ENCODE measurements at regions not wholly inside any gene's neighbourhood (a gene's known extent, or its start where the extent isn't known, plus 50 kb on each side); places are given as distances from the start of the nearest gene placed in this dataset.

DNA sequence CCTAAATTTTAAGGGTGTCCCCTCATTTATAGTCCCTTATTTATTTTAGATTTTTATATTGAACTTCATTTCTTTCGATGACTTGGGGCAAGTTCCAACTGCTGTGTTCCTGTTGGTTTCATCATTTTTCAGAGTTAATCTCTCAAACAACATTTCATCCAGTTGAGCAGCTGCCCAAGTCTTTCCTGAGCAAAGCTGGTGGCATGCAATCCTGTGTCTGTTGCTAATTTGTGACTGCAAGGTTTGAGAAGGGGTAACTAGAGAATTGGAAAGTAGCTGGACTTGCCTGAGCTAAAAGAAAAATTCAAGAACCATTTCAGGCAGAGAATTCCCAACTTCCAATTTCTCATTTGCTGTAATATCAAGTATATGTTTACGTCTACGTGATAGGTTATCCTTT lies 881.5 kb upstream of the SLC35B3 start:
- no peak overlapping the region for H2AK5ac ChIP-seq (ENCODE audit: insufficient read length, low read length)
- H3K79me2 ChIP-seq (ENCODE audit: insufficient read depth, low read length) = no peaks in the 10 kb centered on the region
- no peak overlapping the region for H4K91ac ChIP-seq (ENCODE audit: insufficient read length, low read depth, low read length)
- no peaks in the 10 kb centered on the region for H4K20me1 ChIP-seq (ENCODE audit: control insufficient read depth, insufficient read depth, insufficient read length)
- H3K27ac Mint-ChIP-seq = 0 out of 7 replicates have a peak overlapping the region, but pooled peaks of 1 of the 3 experiments have one; percentile 15
- H4K8ac ChIP-seq (replicated peaks; ENCODE audit: insufficient read length, low read depth, low read length) = no peak overlapping the region
- H3K27ac ChIP-seq (ENCODE audit: insufficient read length, low read depth, low read length) = no peak overlapping the region
- H3K23me2 ChIP-seq (ENCODE audit: insufficient read length, low read depth, low read length, poor library complexity, severe bottlenecking) = no peaks in the 10 kb centered on the region
- H3K56ac ChIP-seq (ENCODE audit: insufficient read length, low read depth, low read length) = no peak overlapping the region
- H3K4me3 Mint-ChIP-seq = no peak overlapping the region
- H2AFZ ChIP-seq (ENCODE audit: low read length) = no peak overlapping the region
- no peaks in the 10 kb centered on the region; the same call in 1 of the 2 replicates for H3K4me1 ChIP-seq (ENCODE audit: insufficient read depth, low read length)
- no peak overlapping the region for H2BK20ac ChIP-seq (ENCODE audit: low read depth, low read length, poor library complexity, severe bottlenecking)
- no peak overlapping the region for H2BK5ac ChIP-seq (ENCODE audit: insufficient read length, low read length)
- H3K18ac ChIP-seq (ENCODE audit: insufficient read length, low read depth, low read length) = no peak overlapping the region
- H2BK15ac ChIP-seq (ENCODE audit: low read depth, low read length) = no peak overlapping the region
- TF ChIP-seq, protein P1, sequence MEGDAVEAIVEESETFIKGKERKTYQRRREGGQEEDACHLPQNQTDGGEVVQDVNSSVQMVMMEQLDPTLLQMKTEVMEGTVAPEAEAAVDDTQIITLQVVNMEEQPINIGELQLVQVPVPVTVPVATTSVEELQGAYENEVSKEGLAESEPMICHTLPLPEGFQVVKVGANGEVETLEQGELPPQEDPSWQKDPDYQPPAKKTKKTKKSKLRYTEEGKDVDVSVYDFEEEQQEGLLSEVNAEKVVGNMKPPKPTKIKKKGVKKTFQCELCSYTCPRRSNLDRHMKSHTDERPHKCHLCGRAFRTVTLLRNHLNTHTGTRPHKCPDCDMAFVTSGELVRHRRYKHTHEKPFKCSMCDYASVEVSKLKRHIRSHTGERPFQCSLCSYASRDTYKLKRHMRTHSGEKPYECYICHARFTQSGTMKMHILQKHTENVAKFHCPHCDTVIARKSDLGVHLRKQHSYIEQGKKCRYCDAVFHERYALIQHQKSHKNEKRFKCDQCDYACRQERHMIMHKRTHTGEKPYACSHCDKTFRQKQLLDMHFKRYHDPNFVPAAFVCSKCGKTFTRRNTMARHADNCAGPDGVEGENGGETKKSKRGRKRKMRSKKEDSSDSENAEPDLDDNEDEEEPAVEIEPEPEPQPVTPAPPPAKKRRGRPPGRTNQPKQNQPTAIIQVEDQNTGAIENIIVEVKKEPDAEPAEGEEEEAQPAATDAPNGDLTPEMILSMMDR (conservative IDR thresholded peaks at IDR 0.05) = no peak
- H3T11ph ChIP-seq (ENCODE audit: low read length) = no peak overlapping the region
- DNase-seq = no peak
- H3K23ac ChIP-seq (ENCODE audit: insufficient read length, low read depth, low read length) = no peak overlapping the region
- H3K36me3 Mint-ChIP-seq (ENCODE audit: insufficient read depth in 1 of 3, low read depth in 3 of 3) = no peaks in the 10 kb centered on the region; a peak in 2 of 7 replicates
- WGBS (ENCODE audit: extremely low coverage, insufficient read length, low lambda C conversion rate) = no CpG with 5 or more reads among the region's 3 CpGs
- H3K4me2 ChIP-seq (ENCODE audit: insufficient read depth, insufficient read length, low read length) = no peak overlapping the region
- H2BK12ac ChIP-seq (ENCODE audit: insufficient read length, low read depth, low read length) = no peak overlapping the region
- H3K9ac ChIP-seq (ENCODE audit: extremely low read depth, insufficient read length, low read length) = no peak overlapping the region
- H2BK120ac ChIP-seq (ENCODE audit: low read depth, low read length, poor library complexity, severe bottlenecking) = no peak overlapping the region
- H3K4ac ChIP-seq (ENCODE audit: low read depth, low read length) = no peak overlapping the region
- H3K9me3 Mint-ChIP-seq = no peaks in the 10 kb centered on the region
- H4K5ac ChIP-seq (ENCODE audit: insufficient read length, low read depth, low read length) = no peak overlapping the region
- no peaks in the 10 kb centered on the region for H3K27me3 Mint-ChIP-seq (ENCODE audit: low read depth)
- no peaks in the 10 kb centered on the region for H3K9me3 ChIP-seq (ENCODE audit: control insufficient read depth, low read depth, low read length)
- no peaks in the 10 kb centered on the region for H3K27me3 ChIP-seq (ENCODE audit: insufficient read depth, low read length)
- no peak overlapping the region for H3K14ac ChIP-seq (ENCODE audit: insufficient read depth, low read length)
- H3K4me1 Mint-ChIP-seq = peaks cover 15 to 25% of the 10 kb centered on the region in 2 experiments
- no peaks in the 10 kb centered on the region for H3K79me1 ChIP-seq (ENCODE audit: insufficient read depth, low read depth, low read length, poor library complexity, severe bottlenecking)

Measured in H9 (cell line).